ENCODE measurements at regions not wholly inside any gene's neighbourhood (a gene's known extent, or its start where the extent isn't known, plus 50 kb on each side); places are given as distances from the start of the nearest gene placed in this dataset.

GRCh38 chr1:221101807-221102605 lies 222.8 kb downstream of the HLX start:
- H3K4me3 ChIP-seq (ENCODE audit: low read depth, low read length): no peak overlapping the region
- DNase-seq (ENCODE audit: low read depth): no peak
- TF ChIP-seq, protein P1, sequence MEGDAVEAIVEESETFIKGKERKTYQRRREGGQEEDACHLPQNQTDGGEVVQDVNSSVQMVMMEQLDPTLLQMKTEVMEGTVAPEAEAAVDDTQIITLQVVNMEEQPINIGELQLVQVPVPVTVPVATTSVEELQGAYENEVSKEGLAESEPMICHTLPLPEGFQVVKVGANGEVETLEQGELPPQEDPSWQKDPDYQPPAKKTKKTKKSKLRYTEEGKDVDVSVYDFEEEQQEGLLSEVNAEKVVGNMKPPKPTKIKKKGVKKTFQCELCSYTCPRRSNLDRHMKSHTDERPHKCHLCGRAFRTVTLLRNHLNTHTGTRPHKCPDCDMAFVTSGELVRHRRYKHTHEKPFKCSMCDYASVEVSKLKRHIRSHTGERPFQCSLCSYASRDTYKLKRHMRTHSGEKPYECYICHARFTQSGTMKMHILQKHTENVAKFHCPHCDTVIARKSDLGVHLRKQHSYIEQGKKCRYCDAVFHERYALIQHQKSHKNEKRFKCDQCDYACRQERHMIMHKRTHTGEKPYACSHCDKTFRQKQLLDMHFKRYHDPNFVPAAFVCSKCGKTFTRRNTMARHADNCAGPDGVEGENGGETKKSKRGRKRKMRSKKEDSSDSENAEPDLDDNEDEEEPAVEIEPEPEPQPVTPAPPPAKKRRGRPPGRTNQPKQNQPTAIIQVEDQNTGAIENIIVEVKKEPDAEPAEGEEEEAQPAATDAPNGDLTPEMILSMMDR (IDR thresholded peaks at IDR 0.05; ENCODE audit: low read depth, low read length, missing control alignments): no peak

DNA sequence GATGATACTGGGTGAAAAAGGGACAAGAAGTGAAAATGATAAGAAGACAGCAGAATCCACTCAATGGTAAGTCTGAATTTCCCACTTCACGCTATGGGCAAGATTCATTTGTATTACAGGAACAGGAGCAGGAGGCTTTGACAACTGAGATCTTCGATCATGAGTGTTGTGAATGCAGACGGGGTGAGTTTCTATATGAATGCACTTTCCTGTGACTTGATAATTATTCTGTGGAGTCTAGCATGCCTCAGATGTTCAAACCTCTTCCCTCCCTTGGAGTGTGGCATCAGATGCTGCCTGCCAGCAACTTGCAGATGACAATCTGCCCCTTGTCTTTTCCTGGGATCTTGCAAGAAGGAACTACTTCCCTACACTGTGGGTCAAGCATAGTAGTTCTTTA lies 225.4 kb downstream of the HLX start:
- H3K4me3 ChIP-seq (ENCODE audit: low read depth, low read length): no peak overlapping the region
- TF ChIP-seq, protein P1 (IDR thresholded peaks at IDR 0.05; ENCODE audit: low read depth, low read length, missing control alignments): no peak
- no peak for DNase-seq (ENCODE audit: low read depth)

DNA sequence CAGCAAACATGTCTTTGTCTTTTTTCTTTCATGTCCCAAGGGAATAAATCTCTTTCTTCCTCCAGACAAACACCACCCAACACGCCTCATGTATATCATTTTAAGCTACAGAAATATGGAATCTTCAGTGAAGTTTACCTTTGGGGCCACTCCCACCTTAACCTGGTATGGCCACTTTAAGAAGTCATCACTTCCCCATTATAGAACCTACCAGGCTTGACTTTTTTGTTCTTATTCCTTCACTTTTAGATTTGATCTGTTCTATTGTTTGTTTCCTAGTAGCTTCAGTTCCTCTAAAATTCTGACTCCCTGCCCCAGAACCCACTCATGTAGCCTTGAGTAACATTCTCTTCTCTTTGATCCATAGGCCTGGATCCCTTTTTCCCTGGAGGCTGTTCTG lies 226.3 kb downstream of the HLX start:
- TF ChIP-seq, protein P1 (IDR thresholded peaks at IDR 0.05; ENCODE audit: low read depth, low read length, missing control alignments): no peak
- no peak overlapping the region for H3K4me3 ChIP-seq (ENCODE audit: low read depth, low read length)
- DNase-seq (ENCODE audit: low read depth): no peak

- DNase-seq (ENCODE audit: low read depth): no peak
- TF ChIP-seq, protein P1 (IDR thresholded peaks at IDR 0.05; ENCODE audit: low read depth, low read length, missing control alignments): no peak
- H3K4me3 ChIP-seq (ENCODE audit: low read depth, low read length): no peak overlapping the region
These were observed 227.4 kb downstream of the HLX start for GRCh38 chr1:221106616-221107015.

DNA sequence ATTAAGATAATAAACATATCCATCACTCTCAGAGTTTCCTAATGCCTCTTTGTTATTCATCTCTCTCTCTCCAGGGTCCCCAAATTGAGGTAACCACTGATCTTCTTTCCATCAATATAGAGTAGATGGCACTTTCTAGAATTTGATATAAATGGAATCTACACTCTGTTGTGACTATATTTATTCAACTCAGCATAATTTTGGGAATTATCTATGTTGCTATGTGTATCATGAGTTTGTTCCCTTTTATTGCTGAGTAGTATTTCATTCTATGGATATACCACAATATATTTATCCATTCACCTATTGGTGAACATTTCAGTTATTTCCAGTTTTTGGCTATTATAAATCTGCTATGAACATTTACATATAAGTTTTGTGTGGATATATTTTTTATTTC lies 230.7 kb downstream of the HLX start:
- no peak overlapping the region for H3K4me3 ChIP-seq (ENCODE audit: low read depth, low read length)
- no peak for DNase-seq (ENCODE audit: low read depth)
- TF ChIP-seq, protein P1 (IDR thresholded peaks at IDR 0.05; ENCODE audit: low read depth, low read length, missing control alignments): no peak

- H3K4me3 ChIP-seq (ENCODE audit: low read depth, low read length): no peak overlapping the region
- TF ChIP-seq, protein P1 (IDR thresholded peaks at IDR 0.05; ENCODE audit: low read depth, low read length, missing control alignments): no peak
- no peak for DNase-seq (ENCODE audit: low read depth)
These were observed 237.9 kb downstream of the HLX start for GRCh38 chr1:221117133-221117532.

- DNase-seq (ENCODE audit: low read depth): no peak
- H3K4me3 ChIP-seq (ENCODE audit: low read depth, low read length): no peak overlapping the region
- TF ChIP-seq, protein P1 (IDR thresholded peaks at IDR 0.05; ENCODE audit: low read depth, low read length, missing control alignments): no peak
These were observed 238.3 kb downstream of the HLX start for GRCh38 chr1:221117548-221117951.
